GM23248 (cell line): ENCODE measurements at regions not wholly inside any gene's neighbourhood (a gene's known extent, or its start where the extent isn't known, plus 50 kb on each side); places are given as distances from the start of the nearest gene placed in this dataset.

Experiments
- EZH2 ChIP-seq: fragments of 200-600 bp; sonication (generic); IDR thresholded peaks from 2 replicates; pipeline ENCODE4 v1.6.1; 2018; ENCODE audit warnings: antibody characterized with exemption, mild to moderate bottlenecking; ENCODE audit not compliant: insufficient read depth, poor library complexity, severe bottlenecking
- EZH2phosphoT487 ChIP-seq: fragments of 200-600 bp; sonication (generic); IDR thresholded peaks from 2 replicates; pipeline ENCODE4 v1.6.1; 2018; ENCODE audit warnings: antibody characterized with exemption, moderate library complexity, mild to moderate bottlenecking, low read depth; ENCODE audit not compliant: insufficient read depth

DNA sequence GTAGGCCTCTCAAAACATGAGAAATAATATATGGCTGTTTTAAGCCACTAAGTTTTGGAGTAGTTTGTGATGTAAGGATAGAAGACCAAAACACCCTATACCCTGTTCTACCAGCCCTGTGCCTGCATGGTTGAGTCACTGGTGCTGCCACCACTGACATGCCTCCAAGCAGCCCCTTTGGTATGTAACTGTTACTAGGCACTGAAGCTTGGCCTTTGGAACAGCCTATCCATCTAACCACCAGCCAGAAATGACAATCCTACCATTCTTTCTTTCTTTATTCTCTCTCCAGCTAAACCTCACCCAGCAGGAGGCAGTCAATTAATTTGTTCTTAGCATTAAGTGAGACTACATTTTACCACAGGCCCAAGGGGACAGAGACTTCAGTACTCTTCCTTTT lies 240.3 kb downstream of the MSRB3 start:
- TF ChIP-seq EZH2 (no peak), EZH2phosphoT487 (no peak)
